HG03139 (cell line): ENCODE measurements at regions not wholly inside any gene's neighbourhood (a gene's known extent, or its start where the extent isn't known, plus 50 kb on each side); places are given as distances from the start of the nearest gene placed in this dataset.
"Not testable (repeated sequence)": the region's sequence is repeated elsewhere in the genome, so short reads cannot be mapped to it uniquely, and the experiment has no call there.

ENCODE experiments used
- ATAC-seq: cut with Tn5 transposase; IDR thresholded peaks from one replicate; pipeline ENCODE4 v1.9.1; 2021; ENCODE audit not compliant: unreplicated experiment

GRCh38 chr13:109406376-109406992, 379.9 kb downstream of the IRS2 start:
- ATAC-seq, result no peak

DNA sequence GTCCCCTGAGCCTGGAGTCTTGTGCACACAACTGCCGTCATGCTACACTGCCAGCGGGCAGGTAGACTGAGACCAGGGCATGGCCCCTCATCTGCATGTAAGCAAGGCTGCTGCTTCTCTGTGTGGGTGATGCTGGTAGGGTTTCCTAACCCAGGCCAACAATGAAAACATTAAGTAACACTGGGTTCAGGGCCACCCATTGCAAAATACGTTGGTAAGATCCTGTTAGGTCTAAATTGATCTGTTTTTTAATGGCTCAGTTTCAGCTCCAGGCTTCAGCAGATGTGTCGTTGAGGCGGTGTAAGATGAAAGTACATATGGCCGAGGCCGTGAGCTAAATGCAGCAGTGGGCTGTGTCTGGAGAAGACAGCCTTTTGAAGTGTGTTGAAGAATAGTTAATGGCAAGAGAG, 383.4 kb downstream of the IRS2 start:
- ATAC-seq, result no peak

GRCh38 chr13:109401891-109402290, 384.5 kb downstream of the IRS2 start:
- ATAC-seq, result no peak

DNA sequence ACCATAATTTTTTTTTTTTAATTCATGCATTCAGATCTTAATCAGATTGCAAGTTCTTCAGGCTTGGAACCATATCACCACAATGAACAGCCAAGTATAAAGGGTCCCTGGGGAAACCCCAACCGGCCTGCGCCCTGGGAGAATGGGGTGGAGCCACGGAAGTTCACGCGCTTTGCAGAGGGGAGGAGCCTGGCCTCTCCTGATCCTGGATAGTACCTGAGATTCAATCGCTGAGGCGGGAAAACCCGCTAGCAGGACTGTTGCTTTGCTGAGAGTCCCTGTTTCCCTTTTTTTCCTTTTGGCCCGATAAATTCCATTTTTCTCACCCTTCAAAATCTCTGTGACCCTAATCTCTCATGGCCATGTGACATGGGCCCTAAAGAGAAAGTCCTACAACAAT, 385.1 kb downstream of the IRS2 start:
- ATAC-seq, result no peak

DNA sequence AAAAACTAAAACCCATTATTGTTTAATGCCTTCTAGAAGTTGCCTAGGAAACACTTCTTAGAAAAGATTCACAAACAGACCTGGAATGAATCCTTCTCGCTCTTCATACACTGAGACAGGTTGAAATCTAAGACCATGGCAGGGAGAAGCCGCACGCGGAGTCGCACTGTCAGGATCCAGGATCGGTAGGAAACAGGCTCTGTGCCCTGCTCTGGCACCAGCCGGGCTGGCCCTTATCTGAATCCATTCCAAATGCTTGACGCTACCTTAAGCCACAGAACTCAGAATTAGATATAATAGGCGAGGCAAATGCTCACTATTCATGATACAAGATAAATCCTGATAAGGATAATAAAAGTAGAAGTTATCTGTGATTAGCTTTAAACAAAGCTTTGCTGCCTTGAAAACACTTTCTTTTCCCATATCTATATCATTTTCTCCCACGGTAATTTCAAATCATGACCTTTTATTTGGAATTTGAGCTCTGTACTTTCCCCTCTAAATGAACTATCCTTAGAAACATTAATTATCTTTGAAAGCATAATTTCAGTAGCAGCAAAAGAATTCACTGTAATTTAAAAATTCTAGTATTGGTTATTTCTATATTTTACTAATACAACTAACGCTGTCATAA, 385.6 kb downstream of the IRS2 start:
- ATAC-seq, result no peak

GRCh38 chr13:109400209-109400608, 386.2 kb downstream of the IRS2 start:
- no peak for ATAC-seq

GRCh38 chr13:109398071-109398470, 388.3 kb downstream of the IRS2 start:
- not testable (repeated sequence) for ATAC-seq

DNA sequence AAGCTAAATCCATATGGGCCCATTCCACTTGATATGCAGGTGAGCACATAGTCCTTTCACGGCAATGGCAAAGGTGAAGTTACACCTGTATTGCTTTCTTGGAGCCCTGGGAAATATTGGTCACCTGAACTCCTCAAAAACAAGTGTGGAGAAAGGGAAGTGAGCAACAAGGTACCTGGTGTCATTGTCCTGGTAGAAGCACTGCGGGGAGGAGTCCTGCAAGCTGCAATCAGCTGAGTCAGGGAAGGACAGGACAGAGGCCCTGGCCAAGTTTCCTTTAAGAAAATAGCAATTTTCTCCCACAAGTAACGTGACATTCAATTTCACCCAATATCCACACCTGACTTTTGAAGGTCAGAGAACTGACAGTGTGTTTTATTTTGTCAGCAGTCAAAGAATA, 389.1 kb downstream of the IRS2 start:
- ATAC-seq, result no peak

GRCh38 chr13:109396266-109396665, 390.1 kb downstream of the IRS2 start:
- no peak for ATAC-seq

- no peak for ATAC-seq
Observed at GRCh38 chr13:109395014-109395413, 391.4 kb downstream of the IRS2 start.

- ATAC-seq, result no peak
Observed at GRCh38 chr13:109394311-109394988, 391.9 kb downstream of the IRS2 start.

- no peak for ATAC-seq
Observed at GRCh38 chr13:109393045-109393444, 393.3 kb downstream of the IRS2 start.

GRCh38 chr13:109390391-109390790, 396.0 kb downstream of the IRS2 start:
- ATAC-seq, result no peak

- ATAC-seq, result no peak
Observed at GRCh38 chr13:109389892-109390345, 396.5 kb downstream of the IRS2 start.

- ATAC-seq, result no peak
Observed at GRCh38 chr13:109389456-109389855, 396.9 kb downstream of the IRS2 start.

DNA sequence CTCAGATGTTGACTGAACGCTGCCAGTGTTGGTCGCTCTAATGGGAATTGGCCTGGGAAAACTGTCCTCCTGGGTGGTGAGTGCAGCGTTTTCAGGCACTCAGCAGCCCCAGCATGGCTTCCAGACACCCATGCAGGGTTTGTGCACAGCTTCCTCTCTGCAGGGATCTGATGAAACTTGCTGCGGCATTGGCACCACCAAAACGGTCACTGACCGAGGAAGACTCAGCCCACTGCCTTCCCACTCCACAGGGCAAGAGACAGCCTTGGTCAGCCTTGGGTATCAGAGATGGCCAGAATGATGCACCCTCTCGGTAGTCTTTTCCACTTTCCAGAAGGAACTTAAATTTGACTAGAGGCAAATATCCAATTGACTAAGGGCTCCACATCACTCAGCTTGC, 398.9 kb downstream of the IRS2 start:
- ATAC-seq, result no peak

- ATAC-seq, result no peak
Observed at GRCh38 chr13:109385242-109385560, 401.2 kb downstream of the IRS2 start.

DNA sequence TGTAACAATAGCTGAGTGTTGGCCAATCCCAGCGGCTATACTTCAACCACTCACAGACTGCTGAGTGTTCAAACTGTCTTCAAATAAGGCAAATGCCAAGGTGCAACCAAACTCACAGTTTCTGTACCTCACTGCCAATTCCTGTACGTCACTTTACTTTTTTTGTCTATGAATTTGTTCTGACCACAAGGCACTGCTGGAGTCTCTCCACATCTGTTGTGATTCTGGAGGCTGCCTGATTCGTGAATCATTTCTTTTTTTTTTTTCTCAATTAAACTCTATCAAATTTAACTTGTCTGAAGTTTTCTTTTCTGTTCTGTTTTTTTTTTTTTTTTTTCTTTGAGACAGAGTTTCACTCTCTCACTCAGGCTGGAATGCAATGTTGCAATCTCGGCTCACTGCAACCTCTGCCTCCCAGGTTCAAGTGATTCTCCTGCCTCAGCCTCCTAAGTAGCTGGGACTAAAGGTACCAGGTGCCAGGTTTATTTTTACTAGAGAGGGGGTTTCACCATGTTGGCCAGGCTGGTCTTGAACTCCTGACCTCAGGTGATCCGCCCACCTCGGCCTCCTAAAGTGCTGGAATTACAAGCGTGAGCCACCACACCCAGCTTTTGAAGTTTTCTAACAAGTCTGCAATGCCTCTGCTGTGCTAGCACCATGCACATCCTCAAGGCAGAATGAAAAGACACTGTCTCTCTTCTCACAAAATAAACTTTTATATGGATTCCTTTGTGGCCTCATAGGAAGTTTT, 401.7 kb downstream of the IRS2 start:
- no peak for ATAC-seq

DNA sequence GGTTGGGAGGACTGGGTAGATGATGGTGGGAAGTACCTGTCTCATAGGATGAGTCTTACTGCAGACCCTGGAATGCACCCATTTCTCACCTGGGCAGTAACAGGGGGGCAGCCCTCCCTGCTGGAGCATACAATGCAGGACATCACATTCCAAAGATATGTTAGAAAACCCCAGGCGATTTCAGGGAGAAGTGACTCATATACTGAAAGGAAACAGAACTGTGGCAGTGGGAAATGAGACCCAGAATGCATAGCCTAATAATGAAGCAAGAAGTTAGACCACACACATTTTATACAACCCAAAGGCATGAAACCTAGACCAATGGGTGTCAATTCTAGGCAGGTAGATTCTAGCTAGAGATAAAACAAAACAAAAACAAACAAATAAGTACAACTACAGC, 402.7 kb downstream of the IRS2 start:
- no peak for ATAC-seq

GRCh38 chr13:109381546-109382180, 404.7 kb downstream of the IRS2 start:
- ATAC-seq, result no peak

GRCh38 chr13:109380457-109380856, 405.9 kb downstream of the IRS2 start:
- no peak for ATAC-seq
